Loucy (cell line): ENCODE measurements at regions not wholly inside any gene's neighbourhood (a gene's known extent, or its start where the extent isn't known, plus 50 kb on each side); places are given as distances from the start of the nearest gene placed in this dataset.

ENCODE experiments used
- H2AFZ ChIP-seq: fragments of 200-600 bp; sonication (generic); 2 replicates; pipeline ENCODE4 v1.6.0; 2016; ENCODE audit warnings: antibody characterized with exemption, mild to moderate bottlenecking, low read length, moderate library complexity
- H3F3A ChIP-seq: fragments of 200-600 bp; 2 replicates; pipeline ENCODE4 v1.6.0; 2016; ENCODE audit warnings: antibody characterized with exemption, low read depth, mild to moderate bottlenecking
- H3K27me3 ChIP-seq: fragments of 200-600 bp; sonication (generic); 2 replicates; pipeline ENCODE4 v1.6.1; 2014; ENCODE audit warnings: low read length, mild to moderate bottlenecking; ENCODE audit not compliant: insufficient read depth, poor library complexity, severe bottlenecking
- H3K36me3 ChIP-seq: fragments of 200-600 bp; sonication (generic); 2 replicates; pipeline ENCODE4 v1.6.1; 2016; ENCODE audit warnings: low read length; ENCODE audit not compliant: insufficient read depth
- H3K4me1 ChIP-seq: fragments of 200-600 bp; sonication (generic); 2 replicates; pipeline ENCODE4 v1.5.1; 2014; ENCODE audit warnings: low read length, mild to moderate bottlenecking; ENCODE audit not compliant: insufficient read depth, poor library complexity, severe bottlenecking
- H3K4me2 ChIP-seq: fragments of 200-600 bp; sonication (generic); 2 replicates; pipeline ENCODE4 v1.6.0; 2014; ENCODE audit warnings: antibody characterized with exemption, low read length, low read depth, mild to moderate bottlenecking; ENCODE audit not compliant: poor library complexity, severe bottlenecking
- H3K4me3 ChIP-seq: fragments of 200-600 bp; sonication (generic); 2 replicates; pipeline ENCODE4 v1.5.1; 2014; ENCODE audit warnings: low read length, mild to moderate bottlenecking, mixed read lengths; ENCODE audit not compliant: poor library complexity, severe bottlenecking
- H3K79me2 ChIP-seq: fragments of 200-600 bp; sonication (generic); 2 replicates; pipeline ENCODE4 v1.6.1; 2014; ENCODE audit warnings: low read length; ENCODE audit not compliant: insufficient read depth
- H3K9ac ChIP-seq: fragments of 200-600 bp; sonication (generic); 2 replicates; pipeline ENCODE4 v1.6.0; 2014; ENCODE audit warnings: mild to moderate bottlenecking, low read depth, low read length, moderate library complexity; ENCODE audit not compliant: poor library complexity, severe bottlenecking
- H3K9me2 ChIP-seq: fragments of 200-600 bp; sonication (generic); replicated peaks from 2 replicates; pipeline ENCODE4 v1.6.1; 2016; ENCODE audit warnings: low read depth, low read length, mixed read lengths
- H3K9me3 ChIP-seq: fragments of 200-600 bp; sonication (generic); 2 replicates; pipeline ENCODE4 v1.6.1; 2014; ENCODE audit warnings: mild to moderate bottlenecking, antibody characterized with exemption, low read length, low read depth; ENCODE audit not compliant: insufficient read depth
- H4K20me1 ChIP-seq: fragments of 200-600 bp; sonication (generic); 2 replicates; pipeline ENCODE4 v1.6.0; 2014; ENCODE audit warnings: antibody characterized with exemption, low read length, mild to moderate bottlenecking; ENCODE audit not compliant: insufficient read depth, poor library complexity, severe bottlenecking
- CTCF ChIP-seq: fragments of 200-600 bp; sonication (generic); conservative IDR thresholded peaks from 2 replicates; pipeline ENCODE4 v1.5.1; 2014; ENCODE audit warnings: mild to moderate bottlenecking, antibody characterized with exemption, low read length
- EZH2phosphoT487 ChIP-seq: fragments of 200-600 bp; IDR thresholded peaks from 2 replicates; pipeline ENCODE4 v1.6.1; 2018; ENCODE audit warnings: antibody characterized with exemption, mild to moderate bottlenecking, moderate library complexity, borderline replicate concordance

- no peaks in the 10 kb centered on the region for H3K9me2 ChIP-seq
- TF ChIP-seq CTCF (peak; percentile 22; the same call in 1 of the 2 replicates), EZH2phosphoT487 (no peak)
- H4K20me1 ChIP-seq: no peaks in the 10 kb centered on the region
- no peaks in the 10 kb centered on the region for H3K4me1 ChIP-seq
- H3K36me3 ChIP-seq: no peaks in the 10 kb centered on the region
- H3K4me2 ChIP-seq: no peak overlapping the region
- no peaks in the 10 kb centered on the region for H3K79me2 ChIP-seq
- no peaks in the 10 kb centered on the region for H3K27me3 ChIP-seq
- no peak overlapping the region for H2AFZ ChIP-seq
- no peaks in the 10 kb centered on the region for H3F3A ChIP-seq
- H3K4me3 ChIP-seq: no peak overlapping the region
- H3K9me3 ChIP-seq: no peaks in the 10 kb centered on the region
- H3K9ac ChIP-seq: no peak overlapping the region
These were observed 1042.2 kb downstream of the BCL11B start for GRCh38 chr14:98229656-98230366.

GRCh38 chr14:98230411-98230810 lies 1041.6 kb downstream of the BCL11B start:
- TF ChIP-seq CTCF: no peak

GRCh38 chr14:98231210-98231609 lies 1040.8 kb downstream of the BCL11B start:
- Histone ChIP-seq H3K9ac (no peak overlapping the region), H3K79me2 (no peaks in the 10 kb centered on the region), H3K4me1 (no peaks in the 10 kb centered on the region), H3K4me3 (no peak overlapping the region), H2AFZ (no peak overlapping the region), H3F3A (no peaks in the 10 kb centered on the region), H3K36me3 (no peaks in the 10 kb centered on the region), H3K9me2 (no peaks in the 10 kb centered on the region), H3K9me3 (no peaks in the 10 kb centered on the region), H4K20me1 (no peaks in the 10 kb centered on the region), H3K27me3 (no peaks in the 10 kb centered on the region), H3K4me2 (no peak overlapping the region)
- TF ChIP-seq CTCF: no peak
- no peak for TF ChIP-seq EZH2phosphoT487

More at GRCh38 chr14:98230411-98230810, 1041.6 kb downstream of the BCL11B start:
- Histone ChIP-seq H3F3A (no peaks in the 10 kb centered on the region), H4K20me1 (no peaks in the 10 kb centered on the region), H3K79me2 (no peaks in the 10 kb centered on the region), H3K4me3 (no peak overlapping the region), H3K4me1 (no peaks in the 10 kb centered on the region), H3K27me3 (no peaks in the 10 kb centered on the region), H3K9me2 (no peaks in the 10 kb centered on the region), H3K9ac (no peak overlapping the region), H3K36me3 (no peaks in the 10 kb centered on the region), H3K9me3 (no peaks in the 10 kb centered on the region), H3K4me2 (no peak overlapping the region), H2AFZ (no peak overlapping the region)
